ENCODE measurements at regions not wholly inside any gene's neighbourhood (a gene's known extent, or its start where the extent isn't known, plus 50 kb on each side); places are given as distances from the start of the nearest gene placed in this dataset.

- Histone ChIP-seq H2AK5ac (ENCODE audit: low read depth, low read length) (no peak overlapping the region), H3K9me3 (ENCODE audit: control insufficient read depth, insufficient read depth, low read length) (peaks cover 19% of the 10 kb centered on the region), H4K5ac (ENCODE audit: low read depth, low read length) (no peak overlapping the region), H2BK5ac (ENCODE audit: low read depth, low read length, poor library complexity, severe bottlenecking) (no peak overlapping the region), H3K4me1 (ENCODE audit: control insufficient read depth, insufficient read depth, low read length) (no peaks in the 10 kb centered on the region), H3K9me1 (ENCODE audit: insufficient read depth, low read length) (no peaks in the 10 kb centered on the region), H3K9ac (ENCODE audit: low read depth, low read length) (no peak overlapping the region), H3K56ac (ENCODE audit: extremely low read depth, insufficient read depth, low read length) (no peak overlapping the region), H3K79me1 (ENCODE audit: low read depth in 1 of 2, low read length in 2 of 2) (no peaks in the 10 kb centered on the region), H4K8ac (ENCODE audit: low read depth in 2 of 2, low read length in 2 of 2) (no peak overlapping the region), H3K27ac (ENCODE audit: insufficient read depth, low read length) (no peak overlapping the region), H3K14ac (replicated peaks; ENCODE audit: low read depth, low read length) (no peak overlapping the region), H3K4ac (ENCODE audit: low read depth, low read length) (no peak overlapping the region), H2AFZ (replicated peaks; ENCODE audit: low read length, poor library complexity) (no peak overlapping the region), H3K23ac (ENCODE audit: low read depth, low read length) (no peak overlapping the region), H3K18ac (ENCODE audit: low read depth, low read length) (no peak overlapping the region), H2AK9ac (replicated peaks; ENCODE audit: low read depth, low read length, poor library complexity) (no peak overlapping the region), H4K91ac (ENCODE audit: insufficient read depth, low read depth, low read length) (no peak overlapping the region), H3K4me3 (ENCODE audit: insufficient read depth, low read depth, low read length) (no peak overlapping the region), H4K20me1 (ENCODE audit: insufficient read depth, low read length) (no peaks in the 10 kb centered on the region), H3K4me2 (ENCODE audit: low read depth, low read length) (no peak overlapping the region), H2BK15ac (ENCODE audit: low read depth, low read length) (no peak overlapping the region), H2BK20ac (ENCODE audit: low read depth, low read length) (no peak overlapping the region), H3K36me3 (ENCODE audit: control insufficient read depth, insufficient read depth, low read length) (no peaks in the 10 kb centered on the region), H3K27me3 (ENCODE audit: control insufficient read depth, insufficient read depth, low read length) (no peaks in the 10 kb centered on the region), H2BK120ac (ENCODE audit: low read depth, low read length) (no peak overlapping the region)
- no TSS peak for BruUV-seq (replicated peaks)
- ChIA-PET CTCF (interaction anchor here (1.1 kb wide), 1 partner anchor 8 kb away, joined by 3 read pairs; no protein-coding TSS in a partner anchor), POLR2A (ENCODE audit: unreplicated experiment) (no interaction called here)
- TF ChIP-seq NFE2L2 (IDR thresholded peaks at IDR 0.05; ENCODE audit: low read depth, low read length) (no peak), MAZ (IDR thresholded peaks at IDR 0.05; ENCODE audit: borderline replicate concordance, low read depth, low read length) (no peak), CTCF (conservative IDR thresholded peaks at IDR 0.05; ENCODE audit: low read depth, low read length) (no peak), USF2 (IDR thresholded peaks at IDR 0.05; ENCODE audit: low read depth, low read length) (no peak), BHLHE40 (IDR thresholded peaks at IDR 0.05; ENCODE audit: low read depth, low read length) (no peak), ELK1 (IDR thresholded peaks at IDR 0.05; ENCODE audit: borderline replicate concordance, low read depth, low read length) (no peak), CHD1 (IDR thresholded peaks at IDR 0.05; ENCODE audit: low read depth, low read length) (no peak), MAFK (IDR thresholded peaks at IDR 0.05; ENCODE audit: low read depth, low read length) (no peak), SMC3 (IDR thresholded peaks at IDR 0.05; ENCODE audit: low read depth, low read length) (no peak), POLR2A (IDR thresholded peaks at IDR 0.05; ENCODE audit: low read depth, low read length) (no peak), FOS (IDR thresholded peaks at IDR 0.05; ENCODE audit: low read depth, low read length) (no peak), RAD21 (IDR thresholded peaks at IDR 0.05; ENCODE audit: low read length) (no peak), MXI1 (IDR thresholded peaks at IDR 0.05; ENCODE audit: borderline replicate concordance, low read depth, low read length) (no peak), RFX5 (IDR thresholded peaks at IDR 0.05; ENCODE audit: low read depth, low read length) (no peak), RCOR1 (IDR thresholded peaks at IDR 0.05; ENCODE audit: insufficient replicate concordance, low read length) (no peak), CEBPB (IDR thresholded peaks at IDR 0.05; ENCODE audit: low read depth, low read length) (no peak)
- no peak for DNase-seq
- dilution Hi-C loops (cut with HindIII; ENCODE audit: low sequenced_read_pairs, unreplicated experiment) = no loop called here
- 54% methylated on average over 2 of the region's 7 CpGs; no CpG with 5 or more reads in 1 of the 2 experiments for WGBS, 2 experiments (ENCODE audit: extremely low coverage in 2 of 2, insufficient read length in 1 of 2)
- intact Hi-C loops (cut with micrococcal nuclease) = no loop called here
- in situ Hi-C loops (cut with MboI; ENCODE audit: low sequenced_read_pairs) = no loop called here
- ATAC-seq (ENCODE audit: low read depth) = no peak
Observed at GRCh38 chr10:111246136-111246535, 169.3 kb downstream of the ADRA2A start.
